IMR-90 (cell line): ENCODE measurements at regions not wholly inside any gene's neighbourhood (a gene's known extent, or its start where the extent isn't known, plus 50 kb on each side); places are given as distances from the start of the nearest gene placed in this dataset.

Experiments
- CTCF ChIP-seq: conservative IDR thresholded peaks from 2 replicates; pipeline ENCODE4 v1.5.1; 2012; ENCODE audit warnings: mild to moderate bottlenecking, low read depth, low read length, improper control_type of control experiment
- ELK1 ChIP-seq: fragments of 150-350 bp; IDR thresholded peaks from 2 replicates; pipeline ENCODE4 v1.6.1; 2016; ENCODE audit warnings: low read depth, mild to moderate bottlenecking, low read length, moderate library complexity, borderline replicate concordance
- POLR2A ChIP-seq: IDR thresholded peaks from 2 replicates; pipeline ENCODE4 v1.6.1; 2012; ENCODE audit warnings: mild to moderate bottlenecking, low read depth, low read length
- RFX5 ChIP-seq: IDR thresholded peaks from 2 replicates; pipeline ENCODE4 v1.8.0; 2012; ENCODE audit warnings: low read depth, mild to moderate bottlenecking, low read length, moderate library complexity
- SMC3 ChIP-seq: fragments of 150-350 bp; IDR thresholded peaks from 2 replicates; pipeline ENCODE4 v1.6.1; 2016; ENCODE audit warnings: low read depth, mild to moderate bottlenecking, antibody characterized with exemption, low read length, moderate library complexity

DNA sequence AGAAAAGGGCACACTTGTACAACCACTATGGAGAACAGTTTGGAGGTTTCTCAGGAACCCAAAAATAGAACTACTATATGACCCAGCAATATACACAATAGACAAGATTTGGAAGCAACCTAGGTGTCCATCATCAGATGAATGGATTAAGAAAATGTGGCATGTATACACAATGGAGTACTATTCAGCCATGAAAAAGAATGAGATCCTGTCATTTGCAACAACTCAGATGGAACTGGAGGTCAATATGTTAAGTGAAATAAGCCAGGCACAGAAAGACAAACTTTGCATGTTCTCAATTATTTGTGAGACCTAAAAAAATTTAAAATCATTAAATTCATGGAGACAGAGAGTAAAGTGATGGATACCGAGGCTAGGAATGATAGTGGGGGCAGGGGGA is 118.8 kb downstream of the ZNF467 start:
- TF ChIP-seq POLR2A (no peak), CTCF (no peak), ELK1 (no peak), SMC3 (no peak), RFX5 (no peak)
